ENCODE measurements at regions not wholly inside any gene's neighbourhood (a gene's known extent, or its start where the extent isn't known, plus 50 kb on each side); places are given as distances from the start of the nearest gene placed in this dataset.

GRCh38 chr4:29104694-29105093, 1615.5 kb upstream of the PCDH7 start:
- TF ChIP-seq, protein P1, sequence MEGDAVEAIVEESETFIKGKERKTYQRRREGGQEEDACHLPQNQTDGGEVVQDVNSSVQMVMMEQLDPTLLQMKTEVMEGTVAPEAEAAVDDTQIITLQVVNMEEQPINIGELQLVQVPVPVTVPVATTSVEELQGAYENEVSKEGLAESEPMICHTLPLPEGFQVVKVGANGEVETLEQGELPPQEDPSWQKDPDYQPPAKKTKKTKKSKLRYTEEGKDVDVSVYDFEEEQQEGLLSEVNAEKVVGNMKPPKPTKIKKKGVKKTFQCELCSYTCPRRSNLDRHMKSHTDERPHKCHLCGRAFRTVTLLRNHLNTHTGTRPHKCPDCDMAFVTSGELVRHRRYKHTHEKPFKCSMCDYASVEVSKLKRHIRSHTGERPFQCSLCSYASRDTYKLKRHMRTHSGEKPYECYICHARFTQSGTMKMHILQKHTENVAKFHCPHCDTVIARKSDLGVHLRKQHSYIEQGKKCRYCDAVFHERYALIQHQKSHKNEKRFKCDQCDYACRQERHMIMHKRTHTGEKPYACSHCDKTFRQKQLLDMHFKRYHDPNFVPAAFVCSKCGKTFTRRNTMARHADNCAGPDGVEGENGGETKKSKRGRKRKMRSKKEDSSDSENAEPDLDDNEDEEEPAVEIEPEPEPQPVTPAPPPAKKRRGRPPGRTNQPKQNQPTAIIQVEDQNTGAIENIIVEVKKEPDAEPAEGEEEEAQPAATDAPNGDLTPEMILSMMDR (conservative IDR thresholded peaks at IDR 0.05): no peak
- TF ChIP-seq EZH2 (IDR thresholded peaks at IDR 0.05; ENCODE audit: low read depth): no peak
